ENCODE measurements at regions not wholly inside any gene's neighbourhood (a gene's known extent, or its start where the extent isn't known, plus 50 kb on each side); places are given as distances from the start of the nearest gene placed in this dataset.

DNA sequence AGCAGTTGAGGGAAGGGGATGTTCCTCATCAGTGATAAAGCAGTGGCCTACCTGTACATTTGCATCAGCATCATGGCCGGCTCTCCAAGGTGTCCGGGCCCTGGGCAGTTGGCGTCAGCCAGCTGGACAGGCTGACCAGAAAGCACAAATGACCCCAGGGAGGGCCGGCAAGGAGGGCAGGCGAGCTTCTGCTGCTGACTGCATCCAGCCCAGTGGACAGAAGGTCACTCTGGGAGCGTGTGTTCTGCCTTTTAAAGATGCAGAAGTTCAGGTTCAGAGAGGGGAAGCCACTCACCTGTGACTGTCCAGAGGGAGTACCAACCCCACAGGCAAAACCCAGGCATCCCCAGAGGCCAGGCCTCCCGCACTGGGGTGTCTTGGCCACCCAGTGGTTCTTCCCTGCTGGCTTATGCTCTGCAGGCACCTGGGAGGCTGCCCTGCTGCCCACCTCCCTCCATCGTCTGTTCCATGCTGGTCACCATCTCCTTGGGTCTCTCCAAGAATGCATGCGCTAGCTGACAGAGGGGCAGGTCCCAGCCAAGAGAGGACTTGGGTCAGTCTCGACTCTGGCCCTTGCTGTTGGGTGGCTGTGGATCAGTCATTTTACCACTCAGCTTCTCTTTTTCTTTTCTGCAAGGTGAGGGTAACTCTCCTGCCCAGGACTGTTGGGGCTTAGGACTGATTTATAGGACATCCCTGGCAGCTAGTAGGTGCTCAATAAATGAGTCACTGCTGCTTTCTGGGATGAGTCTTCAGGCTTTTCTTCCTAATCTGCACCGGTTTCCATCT is 89.9 kb downstream of the INHBB start:
- no peaks in the 10 kb centered on the region for H3K9me2 ChIP-seq (replicated peaks; ENCODE audit: control insufficient read depth, low read length)
- no peak overlapping the region for H3K27ac ChIP-seq (ENCODE audit: low read depth, low read length)
- H3K36me3 ChIP-seq (ENCODE audit: control insufficient read depth, low read length) = no peaks in the 10 kb centered on the region
- no peaks in the 10 kb centered on the region for H3K27me3 ChIP-seq (ENCODE audit: control insufficient read depth, low read length)
- H3K9me3 ChIP-seq (ENCODE audit: control insufficient read depth, insufficient read depth, low read length) = no peaks in the 10 kb centered on the region
- TF ChIP-seq, protein P1, sequence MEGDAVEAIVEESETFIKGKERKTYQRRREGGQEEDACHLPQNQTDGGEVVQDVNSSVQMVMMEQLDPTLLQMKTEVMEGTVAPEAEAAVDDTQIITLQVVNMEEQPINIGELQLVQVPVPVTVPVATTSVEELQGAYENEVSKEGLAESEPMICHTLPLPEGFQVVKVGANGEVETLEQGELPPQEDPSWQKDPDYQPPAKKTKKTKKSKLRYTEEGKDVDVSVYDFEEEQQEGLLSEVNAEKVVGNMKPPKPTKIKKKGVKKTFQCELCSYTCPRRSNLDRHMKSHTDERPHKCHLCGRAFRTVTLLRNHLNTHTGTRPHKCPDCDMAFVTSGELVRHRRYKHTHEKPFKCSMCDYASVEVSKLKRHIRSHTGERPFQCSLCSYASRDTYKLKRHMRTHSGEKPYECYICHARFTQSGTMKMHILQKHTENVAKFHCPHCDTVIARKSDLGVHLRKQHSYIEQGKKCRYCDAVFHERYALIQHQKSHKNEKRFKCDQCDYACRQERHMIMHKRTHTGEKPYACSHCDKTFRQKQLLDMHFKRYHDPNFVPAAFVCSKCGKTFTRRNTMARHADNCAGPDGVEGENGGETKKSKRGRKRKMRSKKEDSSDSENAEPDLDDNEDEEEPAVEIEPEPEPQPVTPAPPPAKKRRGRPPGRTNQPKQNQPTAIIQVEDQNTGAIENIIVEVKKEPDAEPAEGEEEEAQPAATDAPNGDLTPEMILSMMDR (IDR thresholded peaks at IDR 0.05; ENCODE audit: low read depth, low read length, poor library complexity, severe bottlenecking) = no peak
- TF ChIP-seq EZH2phosphoT487 (IDR thresholded peaks at IDR 0.05; ENCODE audit: borderline replicate concordance, low read length) = no peak
- H4K20me1 ChIP-seq (ENCODE audit: control insufficient read depth, insufficient read depth, low read depth, low read length) = no peaks in the 10 kb centered on the region
- H3F3A ChIP-seq (ENCODE audit: control insufficient read depth, insufficient read depth) = no peaks in the 10 kb centered on the region
- no peak overlapping the region for H3K4me3 ChIP-seq (ENCODE audit: low read length)
- H3K4me2 ChIP-seq (ENCODE audit: low read length) = no peak overlapping the region
- no peaks in the 10 kb centered on the region for H3K4me1 ChIP-seq (ENCODE audit: control insufficient read depth, low read length)
- no peaks in the 10 kb centered on the region for H3K79me2 ChIP-seq (ENCODE audit: control insufficient read depth, low read length)

DNA sequence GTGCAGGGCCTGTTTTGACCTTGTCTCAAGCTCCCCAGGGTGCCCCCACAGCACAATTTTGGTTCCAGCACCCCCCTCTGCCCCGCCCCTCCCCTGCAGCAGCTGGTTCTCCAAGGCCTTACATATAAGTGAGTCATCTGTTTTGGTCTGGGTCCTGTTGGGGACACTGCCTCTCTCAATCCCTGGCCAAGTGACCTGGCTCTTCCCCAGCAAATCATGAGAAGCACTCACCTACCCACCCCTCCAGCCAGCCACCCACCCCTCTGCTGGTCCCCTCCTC is 90.5 kb downstream of the INHBB start:
- Histone ChIP-seq H3K4me1 (ENCODE audit: control insufficient read depth, low read length) (no peaks in the 10 kb centered on the region), H4K20me1 (ENCODE audit: control insufficient read depth, insufficient read depth, low read depth, low read length) (no peaks in the 10 kb centered on the region), H3K36me3 (ENCODE audit: control insufficient read depth, low read length) (no peaks in the 10 kb centered on the region), H3K4me3 (ENCODE audit: low read length) (no peak overlapping the region), H3K9me2 (replicated peaks; ENCODE audit: control insufficient read depth, low read length) (no peaks in the 10 kb centered on the region), H3F3A (ENCODE audit: control insufficient read depth, insufficient read depth) (no peaks in the 10 kb centered on the region), H3K79me2 (ENCODE audit: control insufficient read depth, low read length) (no peaks in the 10 kb centered on the region), H3K27ac (ENCODE audit: low read depth, low read length) (no peak overlapping the region), H3K4me2 (ENCODE audit: low read length) (no peak overlapping the region), H3K9me3 (ENCODE audit: control insufficient read depth, insufficient read depth, low read length) (no peaks in the 10 kb centered on the region), H3K27me3 (ENCODE audit: control insufficient read depth, low read length) (no peaks in the 10 kb centered on the region)
- TF ChIP-seq, protein P1 (IDR thresholded peaks at IDR 0.05; ENCODE audit: low read depth, low read length, poor library complexity, severe bottlenecking) = no peak
- TF ChIP-seq EZH2phosphoT487 (IDR thresholded peaks at IDR 0.05; ENCODE audit: borderline replicate concordance, low read length) = no peak

DNA sequence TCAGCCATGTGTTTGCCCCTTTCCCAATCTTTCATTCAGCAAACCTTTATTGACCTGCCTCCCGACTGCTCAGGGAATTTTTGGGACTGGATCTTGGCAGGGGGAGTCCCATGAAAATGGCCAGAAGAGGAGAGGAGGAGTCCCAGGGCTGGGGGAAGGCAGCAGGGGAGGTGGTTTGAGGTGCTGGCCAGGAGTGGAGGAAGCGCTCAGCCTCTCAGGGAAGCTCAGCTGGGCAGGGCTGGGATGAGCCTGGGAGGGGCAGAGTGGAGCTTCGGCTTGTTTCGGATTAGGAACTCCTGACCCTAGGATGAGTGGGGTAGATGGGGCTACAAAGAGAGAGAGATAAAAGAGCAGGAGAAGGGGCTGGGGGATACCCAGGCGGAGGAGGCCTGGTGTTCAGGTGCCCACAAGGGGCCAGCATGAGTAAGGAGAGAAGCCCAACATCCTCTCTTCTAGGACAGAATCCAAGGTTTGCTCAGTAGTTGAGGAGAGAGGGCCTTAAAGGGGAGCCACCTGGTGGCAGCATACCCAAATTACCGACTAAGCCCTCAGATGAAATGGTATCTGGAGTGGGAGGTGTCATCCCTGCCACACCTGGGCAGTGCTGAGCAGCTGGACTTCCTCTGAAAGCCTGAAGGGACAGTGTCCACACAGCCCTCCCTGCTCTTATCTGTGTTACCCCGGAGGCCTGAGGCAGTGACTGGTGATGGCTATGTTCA is 91.1 kb downstream of the INHBB start:
- Histone ChIP-seq H4K20me1 (ENCODE audit: control insufficient read depth, insufficient read depth, low read depth, low read length) (no peaks in the 10 kb centered on the region), H3K36me3 (ENCODE audit: control insufficient read depth, low read length) (no peaks in the 10 kb centered on the region), H3K9me3 (ENCODE audit: control insufficient read depth, insufficient read depth, low read length) (no peaks in the 10 kb centered on the region), H3F3A (ENCODE audit: control insufficient read depth, insufficient read depth) (no peaks in the 10 kb centered on the region), H3K79me2 (ENCODE audit: control insufficient read depth, low read length) (no peaks in the 10 kb centered on the region), H3K4me1 (ENCODE audit: control insufficient read depth, low read length) (no peaks in the 10 kb centered on the region), H3K9me2 (replicated peaks; ENCODE audit: control insufficient read depth, low read length) (no peaks in the 10 kb centered on the region), H3K27me3 (ENCODE audit: control insufficient read depth, low read length) (no peaks in the 10 kb centered on the region), H3K27ac (ENCODE audit: low read depth, low read length) (no peak overlapping the region), H3K4me3 (ENCODE audit: low read length) (no peak overlapping the region), H3K4me2 (ENCODE audit: low read length) (no peak overlapping the region)
- no peak for TF ChIP-seq EZH2phosphoT487 (IDR thresholded peaks at IDR 0.05; ENCODE audit: borderline replicate concordance, low read length)
- TF ChIP-seq, protein P1 (IDR thresholded peaks at IDR 0.05; ENCODE audit: low read depth, low read length, poor library complexity, severe bottlenecking) = peak; percentile 58
